C4-2B (cell line): ENCODE measurements at regions not wholly inside any gene's neighbourhood (a gene's known extent, or its start where the extent isn't known, plus 50 kb on each side); places are given as distances from the start of the nearest gene placed in this dataset.
"Not testable (repeated sequence)": the region's sequence is repeated elsewhere in the genome, so short reads cannot be mapped to it uniquely, and the experiment has no call there.

Experiments
- ZFX ChIP-seq: fragments of 450-650 bp; IDR thresholded peaks from 2 replicates; pipeline ENCODE4 v1.6.1; 2017
- TF ChIP-seq, protein P1 (sequence below): fragments of 450-650 bp; conservative IDR thresholded peaks from 2 replicates; pipeline ENCODE4 v1.5.1; 2017; ENCODE audit warnings: mild to moderate bottlenecking

DNA sequence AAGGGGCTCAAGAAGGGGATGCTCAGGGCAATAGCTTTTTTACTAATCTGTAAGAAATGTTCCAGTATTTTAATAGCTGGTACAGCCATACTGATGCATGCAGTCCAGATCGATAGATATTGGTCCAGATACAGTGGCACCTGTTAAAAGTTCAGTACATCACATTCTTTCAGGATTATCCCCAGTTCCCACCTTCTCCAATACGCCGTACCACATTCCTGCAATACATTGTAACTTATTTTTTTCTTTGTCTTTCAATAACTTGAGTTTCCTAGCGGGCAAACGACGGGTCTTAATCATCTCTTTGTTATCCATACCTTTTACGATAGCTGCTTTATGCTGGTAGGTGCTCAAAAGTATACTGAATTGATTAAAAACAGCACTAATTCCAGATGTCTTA is 136.1 kb upstream of the NBPF19 start:
- TF ChIP-seq, protein P1, sequence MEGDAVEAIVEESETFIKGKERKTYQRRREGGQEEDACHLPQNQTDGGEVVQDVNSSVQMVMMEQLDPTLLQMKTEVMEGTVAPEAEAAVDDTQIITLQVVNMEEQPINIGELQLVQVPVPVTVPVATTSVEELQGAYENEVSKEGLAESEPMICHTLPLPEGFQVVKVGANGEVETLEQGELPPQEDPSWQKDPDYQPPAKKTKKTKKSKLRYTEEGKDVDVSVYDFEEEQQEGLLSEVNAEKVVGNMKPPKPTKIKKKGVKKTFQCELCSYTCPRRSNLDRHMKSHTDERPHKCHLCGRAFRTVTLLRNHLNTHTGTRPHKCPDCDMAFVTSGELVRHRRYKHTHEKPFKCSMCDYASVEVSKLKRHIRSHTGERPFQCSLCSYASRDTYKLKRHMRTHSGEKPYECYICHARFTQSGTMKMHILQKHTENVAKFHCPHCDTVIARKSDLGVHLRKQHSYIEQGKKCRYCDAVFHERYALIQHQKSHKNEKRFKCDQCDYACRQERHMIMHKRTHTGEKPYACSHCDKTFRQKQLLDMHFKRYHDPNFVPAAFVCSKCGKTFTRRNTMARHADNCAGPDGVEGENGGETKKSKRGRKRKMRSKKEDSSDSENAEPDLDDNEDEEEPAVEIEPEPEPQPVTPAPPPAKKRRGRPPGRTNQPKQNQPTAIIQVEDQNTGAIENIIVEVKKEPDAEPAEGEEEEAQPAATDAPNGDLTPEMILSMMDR = not testable (repeated sequence)
- TF ChIP-seq ZFX = not testable (repeated sequence)
